RWPE2 (cell line): ENCODE measurements at regions not wholly inside any gene's neighbourhood (a gene's known extent, or its start where the extent isn't known, plus 50 kb on each side); places are given as distances from the start of the nearest gene placed in this dataset.

Source experiments
- ATAC-seq: fragments of 200-7000 bp; cut with Tn5 transposase; 3 replicates; pipeline ENCODE4 v1.9.1; 2021; ENCODE audit warnings: low read depth
- DNase-seq: peaks from one replicate; pipeline ENCODE4 v3.0.0-alpha.2; 2020; ENCODE audit warnings: low spot score
- H3K27ac ChIP-seq: fragments of 450-650 bp; 2 replicates; pipeline ENCODE4 v1.5.1; 2017; ENCODE audit warnings: mild to moderate bottlenecking; ENCODE audit not compliant: poor library complexity, severe bottlenecking
- H3K27me3 ChIP-seq: fragments of 250-450 bp; sonication (Bioruptor Pico); 2 replicates; pipeline ENCODE4 v1.5.1; 2021; ENCODE audit warnings: mild to moderate bottlenecking, moderate library complexity; ENCODE audit not compliant: insufficient read depth, poor library complexity, severe bottlenecking
- H3K36me3 ChIP-seq: fragments of 250-450 bp; sonication (Bioruptor Pico); 2 replicates; pipeline ENCODE4 v1.5.1; 2020; ENCODE audit warnings: low read depth, mild to moderate bottlenecking, moderate library complexity
- H3K4me1 ChIP-seq: fragments of 250-450 bp; sonication (Bioruptor Pico); 2 replicates; pipeline ENCODE4 v1.5.1; 2021; ENCODE audit warnings: mild to moderate bottlenecking, moderate library complexity; ENCODE audit not compliant: insufficient read depth, poor library complexity, severe bottlenecking
- H3K4me3 ChIP-seq: fragments of 250-450 bp; sonication (Bioruptor Pico); 2 replicates; pipeline ENCODE4 v1.5.1; 2021; ENCODE audit warnings: mild to moderate bottlenecking, moderate library complexity; ENCODE audit not compliant: severe bottlenecking
- H3K9me3 ChIP-seq: fragments of 250-450 bp; sonication (Bioruptor Pico); 2 replicates; pipeline ENCODE4 v1.5.1; 2021; ENCODE audit warnings: mild to moderate bottlenecking, moderate library complexity; ENCODE audit not compliant: severe bottlenecking
- CTCF ChIP-seq: fragments of 450-650 bp; IDR thresholded peaks from one replicate; pipeline ENCODE4 v1.5.1; 2017; ENCODE audit warnings: mild to moderate bottlenecking, moderate library complexity; ENCODE audit not compliant: poor library complexity, severe bottlenecking

- H3K4me1 ChIP-seq: peaks cover 6% of the 10 kb centered on the region
- no peak for TF ChIP-seq CTCF
- ATAC-seq (no peak), DNase-seq (no peak)
- H3K27me3 ChIP-seq: no peaks in the 10 kb centered on the region
- no peak overlapping the region for H3K27ac ChIP-seq
- H3K9me3 ChIP-seq: no peaks in the 10 kb centered on the region
- H3K4me3 ChIP-seq: no peak overlapping the region
- H3K36me3 ChIP-seq: no peaks in the 10 kb centered on the region
These were observed 85.4 kb upstream of the TNFAIP3 start for GRCh38 chr6:137781639-137782038.

GRCh38 chr6:137782166-137783039 is 84.7 kb upstream of the TNFAIP3 start:
- TF ChIP-seq CTCF: no peak
- ATAC-seq: no peak

GRCh38 chr6:137783710-137784109 is 83.3 kb upstream of the TNFAIP3 start:
- Histone ChIP-seq H3K4me3 (no peak overlapping the region), H3K27me3 (no peaks in the 10 kb centered on the region), H3K9me3 (no peaks in the 10 kb centered on the region), H3K27ac (no peak overlapping the region), H3K4me1 (no peaks in the 10 kb centered on the region), H3K36me3 (no peaks in the 10 kb centered on the region)
- no peak for DNase-seq
- no peak for ATAC-seq
- TF ChIP-seq CTCF: no peak

More at GRCh38 chr6:137782166-137783039, 84.7 kb upstream of the TNFAIP3 start:
- DNase-seq: no peak
- Histone ChIP-seq H3K9me3 (no peaks in the 10 kb centered on the region), H3K36me3 (no peaks in the 10 kb centered on the region), H3K27me3 (no peaks in the 10 kb centered on the region), H3K27ac (no peak overlapping the region), H3K4me3 (no peak overlapping the region), H3K4me1 (no peaks in the 10 kb centered on the region)

GRCh38 chr6:137784583-137784982 is 82.5 kb upstream of the TNFAIP3 start:
- H3K4me3 ChIP-seq: no peak overlapping the region
- H3K4me1 ChIP-seq: no peaks in the 10 kb centered on the region
- no peak for DNase-seq
- H3K27ac ChIP-seq: no peak overlapping the region
- TF ChIP-seq CTCF: no peak
- H3K27me3 ChIP-seq: no peaks in the 10 kb centered on the region
- no peaks in the 10 kb centered on the region for H3K9me3 ChIP-seq
- no peak for ATAC-seq
- H3K36me3 ChIP-seq: no peaks in the 10 kb centered on the region

- H3K27me3 ChIP-seq: no peaks in the 10 kb centered on the region
- ATAC-seq (no peak), DNase-seq (no peak)
- no peaks in the 10 kb centered on the region for H3K36me3 ChIP-seq
- H3K9me3 ChIP-seq: no peaks in the 10 kb centered on the region
- no peaks in the 10 kb centered on the region for H3K4me1 ChIP-seq
- no peak for TF ChIP-seq CTCF
- no peak overlapping the region for H3K27ac ChIP-seq
- H3K4me3 ChIP-seq: no peak overlapping the region
These were observed 80.0 kb upstream of the TNFAIP3 start for GRCh38 chr6:137787016-137787415.
